H9 (cell line): ENCODE measurements at regions not wholly inside any gene's neighbourhood (a gene's known extent, or its start where the extent isn't known, plus 50 kb on each side); places are given as distances from the start of the nearest gene placed in this dataset.

Experiments
- DNase-seq: peaks from one replicate; pipeline ENCODE4 v3.0.0-alpha.2; 2017
- H2AFZ ChIP-seq: one replicate; pipeline ENCODE4 v1.6.1; 2013; ENCODE audit warnings: mild to moderate bottlenecking, low read length, control low read depth, moderate library complexity
- H2AK5ac ChIP-seq: 2 replicates; pipeline ENCODE4 v1.6.1; 2013; ENCODE audit warnings: low read length, control low read depth, mixed read lengths; ENCODE audit not compliant: insufficient read length
- H2BK120ac ChIP-seq: one replicate; pipeline ENCODE4 v1.6.1; 2013; ENCODE audit warnings: low read depth, mild to moderate bottlenecking, low read length, control low read depth, inconsistent platforms; ENCODE audit not compliant: poor library complexity, severe bottlenecking
- H2BK12ac ChIP-seq: 2 replicates; pipeline ENCODE4 v1.6.1; 2013; ENCODE audit warnings: low read length, control low read depth, mixed read lengths, low read depth; ENCODE audit not compliant: insufficient read length
- H2BK15ac ChIP-seq: 2 replicates; pipeline ENCODE4 v1.6.1; 2013; ENCODE audit warnings: low read depth, low read length, control low read depth
- H2BK20ac ChIP-seq: one replicate; pipeline ENCODE4 v1.6.1; 2013; ENCODE audit warnings: low read depth, mild to moderate bottlenecking, low read length, control low read depth, inconsistent platforms; ENCODE audit not compliant: poor library complexity, severe bottlenecking
- H2BK5ac ChIP-seq: 2 replicates; pipeline ENCODE4 v1.6.1; 2013; ENCODE audit warnings: low read length, control low read depth, mixed read lengths; ENCODE audit not compliant: insufficient read length
- H3K14ac ChIP-seq: 2 replicates; pipeline ENCODE4 v1.6.1; 2013; ENCODE audit warnings: low read length, control low read depth; ENCODE audit not compliant: insufficient read depth
- H3K18ac ChIP-seq: 2 replicates; pipeline ENCODE4 v1.6.1; 2013; ENCODE audit warnings: low read depth, mild to moderate bottlenecking, mixed read lengths, low read length, control low read depth; ENCODE audit not compliant: insufficient read length
- H3K23ac ChIP-seq: 2 replicates; pipeline ENCODE4 v1.6.1; 2013; ENCODE audit warnings: low read length, control low read depth, mixed read lengths, low read depth; ENCODE audit not compliant: insufficient read length
- H3K23me2 ChIP-seq: 2 replicates; pipeline ENCODE4 v1.6.1; 2013; ENCODE audit warnings: low read depth, mild to moderate bottlenecking, mixed read lengths, low read length, control low read depth; ENCODE audit not compliant: insufficient read length, poor library complexity, severe bottlenecking
- H3K27ac ChIP-seq: 2 replicates; pipeline ENCODE4 v1.5.1; 2013; ENCODE audit warnings: low read length, control low read depth, mixed read lengths, low read depth; ENCODE audit not compliant: insufficient read length
- H3K27me3 ChIP-seq: 2 replicates; pipeline ENCODE4 v1.6.1; 2013; ENCODE audit warnings: low read length, control low read depth, inconsistent platforms; ENCODE audit not compliant: insufficient read depth
- H3K4ac ChIP-seq: 2 replicates; pipeline ENCODE4 v1.6.1; 2013; ENCODE audit warnings: low read depth, mild to moderate bottlenecking, control low read depth, inconsistent platforms, low read length, moderate library complexity
- H3K4me1 ChIP-seq: 2 replicates; pipeline ENCODE4 v1.6.1; 2013; ENCODE audit warnings: low read length, control low read depth, inconsistent platforms; ENCODE audit not compliant: insufficient read depth
- H3K4me2 ChIP-seq: 2 replicates; pipeline ENCODE4 v1.6.1; 2013; ENCODE audit warnings: low read length, control low read depth, mixed read lengths; ENCODE audit not compliant: insufficient read length, insufficient read depth
- H3K56ac ChIP-seq: 2 replicates; pipeline ENCODE4 v1.6.1; 2013; ENCODE audit warnings: low read depth, mild to moderate bottlenecking, mixed read lengths, low read length, control low read depth; ENCODE audit not compliant: insufficient read length
- H3K79me1 ChIP-seq: 2 replicates; pipeline ENCODE4 v1.6.1; 2013; ENCODE audit warnings: low read depth, mild to moderate bottlenecking, moderate library complexity, low read length, control low read depth, inconsistent platforms; ENCODE audit not compliant: insufficient read depth, poor library complexity, severe bottlenecking
- H3K79me2 ChIP-seq: 2 replicates; pipeline ENCODE4 v1.6.1; 2013; ENCODE audit warnings: low read length, control low read depth, inconsistent platforms; ENCODE audit not compliant: insufficient read depth
- H3K9ac ChIP-seq: 2 replicates; pipeline ENCODE4 v1.6.1; 2013; ENCODE audit warnings: low read length, control low read depth, mixed read lengths; ENCODE audit not compliant: insufficient read length; ENCODE audit errors: extremely low read depth
- H3K9me3 ChIP-seq: one replicate; pipeline ENCODE4 v1.6.1; 2013; ENCODE audit warnings: low read depth, low read length, inconsistent platforms; ENCODE audit not compliant: control insufficient read depth
- H3T11ph ChIP-seq: one replicate; pipeline ENCODE4 v1.6.1; 2013; ENCODE audit warnings: mild to moderate bottlenecking, low read length, control low read depth, inconsistent platforms
- H4K20me1 ChIP-seq: one replicate; pipeline ENCODE4 v1.6.1; 2013; ENCODE audit not compliant: control insufficient read depth, insufficient read length, insufficient read depth
- H4K5ac ChIP-seq: 2 replicates; pipeline ENCODE4 v1.6.1; 2013; ENCODE audit warnings: low read depth, mild to moderate bottlenecking, mixed read lengths, low read length, control low read depth; ENCODE audit not compliant: insufficient read length
- H4K8ac ChIP-seq: replicated peaks from 2 replicates; pipeline ENCODE4 v1.6.1; 2013; ENCODE audit warnings: low read length, control low read depth, mixed read lengths, low read depth; ENCODE audit not compliant: insufficient read length
- H4K91ac ChIP-seq: 2 replicates; pipeline ENCODE4 v1.6.1; 2013; ENCODE audit warnings: low read depth, mild to moderate bottlenecking, moderate library complexity, mixed read lengths, low read length, control low read depth; ENCODE audit not compliant: insufficient read length
- H3K27ac Mint-ChIP-seq, 3 experiments: 2 replicates in 2 of 3; 3 replicates in 1 of 3; pipeline ENCODE4 v1.8.0; 2020 to 2021; ENCODE audit warnings: mixed read lengths in 3 of 3, mild to moderate bottlenecking in 1 of 3, moderate library complexity in 1 of 3
- H3K27me3 Mint-ChIP-seq: 2 replicates; pipeline ENCODE4 v1.8.0; 2021; ENCODE audit warnings: low read depth, mild to moderate bottlenecking, moderate library complexity, mixed read lengths
- H3K36me3 Mint-ChIP-seq, 3 experiments: 2 replicates in 2 of 3; 3 replicates in 1 of 3; pipeline ENCODE4 v1.8.0; 2020 to 2021; ENCODE audit warnings: low read depth in 3 of 3, mixed read lengths in 3 of 3; ENCODE audit not compliant: insufficient read depth in 1 of 3
- H3K4me1 Mint-ChIP-seq, 2 experiments: 2 replicates each; pipeline ENCODE4 v1.8.0; 2020; ENCODE audit warnings: mixed read lengths in 2 of 2
- H3K4me3 Mint-ChIP-seq, 2 experiments: 2 replicates in 1 of 2; 3 replicates in 1 of 2; pipeline ENCODE4 v1.8.0; 2020 to 2021; ENCODE audit warnings: mild to moderate bottlenecking in 2 of 2, mixed read lengths in 2 of 2, moderate library complexity in 1 of 2
- H3K9me3 Mint-ChIP-seq, 2 experiments: 2 replicates in 1 of 2; 3 replicates in 1 of 2; pipeline ENCODE4 v1.8.0; 2020; ENCODE audit warnings: mild to moderate bottlenecking in 2 of 2, mixed read lengths in 2 of 2, moderate library complexity in 1 of 2
- CTCF ChIP-seq: fragments of 200-600 bp; sonication (generic); conservative IDR thresholded peaks from 3 replicates; pipeline ENCODE4 v1.8.0; 2021; ENCODE audit warnings: antibody characterized with exemption, mild to moderate bottlenecking

GRCh38 chr3:180414157-180414556 lies 187.8 kb upstream of the TTC14 start:
- H3K9ac ChIP-seq = no peak overlapping the region
- H3K4me1 ChIP-seq = no peaks in the 10 kb centered on the region; the same call in 1 of the 2 replicates
- Mint-ChIP-seq H3K27me3 (no peaks in the 10 kb centered on the region), H3K9me3 (no peaks in the 10 kb centered on the region), H3K27ac (no peak overlapping the region; a peak in 1 of 7 replicates), H3K4me3 (no peak overlapping the region), H3K36me3 (no peaks in the 10 kb centered on the region), H3K4me1 (0 out of 4 replicates have a peak, but pooled peaks cover 0 to 3% of the 10 kb centered on the region in 2 experiments)
- H3K18ac ChIP-seq = no peak overlapping the region
- H3T11ph ChIP-seq = no peak overlapping the region
- no peak overlapping the region for H2BK5ac ChIP-seq
- H3K23ac ChIP-seq = no peak overlapping the region
- no peak overlapping the region for H2BK15ac ChIP-seq
- TF ChIP-seq CTCF = no peak
- no peak overlapping the region for H4K5ac ChIP-seq
- no peak overlapping the region for H3K4ac ChIP-seq
- H2AFZ ChIP-seq = no peak overlapping the region
- H2BK20ac ChIP-seq = no peak overlapping the region
- no peak overlapping the region for H4K91ac ChIP-seq
- no peak for DNase-seq
- H3K56ac ChIP-seq = no peak overlapping the region
- H4K8ac ChIP-seq = no peak overlapping the region
- H3K14ac ChIP-seq = no peak overlapping the region
- H3K79me2 ChIP-seq = no peaks in the 10 kb centered on the region
- no peaks in the 10 kb centered on the region for H4K20me1 ChIP-seq
- H3K9me3 ChIP-seq = no peaks in the 10 kb centered on the region
- H3K27ac ChIP-seq = no peak overlapping the region
- H2BK120ac ChIP-seq = no peak overlapping the region
- H3K4me2 ChIP-seq = no peak overlapping the region
- H3K27me3 ChIP-seq = no peaks in the 10 kb centered on the region
- no peaks in the 10 kb centered on the region for H3K79me1 ChIP-seq
- H2AK5ac ChIP-seq = no peak overlapping the region
- no peaks in the 10 kb centered on the region for H3K23me2 ChIP-seq
- no peak overlapping the region for H2BK12ac ChIP-seq
